Fibroblast of peridontal ligament (primary cell): ENCODE measurements at regions not wholly inside any gene's neighbourhood (a gene's known extent, or its start where the extent isn't known, plus 50 kb on each side); places are given as distances from the start of the nearest gene placed in this dataset.
"Not testable (repeated sequence)": the region's sequence is repeated elsewhere in the genome, so short reads cannot be mapped to it uniquely, and the experiment has no call there.

Experiments
- DNase-seq: peaks from one replicate; pipeline ENCODE4 v3.0.0-alpha.2; 2010; ENCODE audit errors: extremely low read depth

- DNase-seq: peak; percentile 14
Measured at GRCh38 chr12:8282181-8282580, 54.8 kb upstream of the FAM90A1 start.

GRCh38 chr12:8285681-8286080 lies 58.3 kb upstream of the FAM90A1 start:
- not testable (repeated sequence) for DNase-seq

GRCh38 chr12:8291764-8292163 lies 64.3 kb upstream of the FAM90A1 start:
- not testable (repeated sequence) for DNase-seq

GRCh38 chr12:8294662-8295061 lies 67.2 kb upstream of the FAM90A1 start:
- not testable (repeated sequence) for DNase-seq

- not testable (repeated sequence) for DNase-seq
Measured at GRCh38 chr12:8308611-8309010, 81.2 kb upstream of the FAM90A1 start.

- not testable (repeated sequence) for DNase-seq
Measured at GRCh38 chr12:8315997-8316396, 88.6 kb upstream of the FAM90A1 start.

GRCh38 chr12:8317675-8318074 lies 90.3 kb upstream of the FAM90A1 start:
- not testable (repeated sequence) for DNase-seq

GRCh38 chr12:8320251-8320730 lies 92.9 kb upstream of the FAM90A1 start:
- DNase-seq: not testable (repeated sequence)

GRCh38 chr12:8320791-8321370 lies 93.5 kb upstream of the FAM90A1 start:
- not testable (repeated sequence) for DNase-seq

- DNase-seq: not testable (repeated sequence)
Measured at GRCh38 chr12:8325145-8325839, 97.9 kb upstream of the FAM90A1 start.

GRCh38 chr12:8328835-8329234 lies 101.4 kb upstream of the FAM90A1 start:
- not testable (repeated sequence) for DNase-seq

GRCh38 chr12:8332373-8332772 lies 105.0 kb upstream of the FAM90A1 start:
- DNase-seq: not testable (repeated sequence)

- not testable (repeated sequence) for DNase-seq
Measured at GRCh38 chr12:8351073-8351472, 104.7 kb upstream of the CLEC6A start.

- DNase-seq: not testable (repeated sequence)
Measured at GRCh38 chr12:8354741-8355140, 101.0 kb upstream of the CLEC6A start.

- not testable (repeated sequence) for DNase-seq
Measured at GRCh38 chr12:8355531-8355930, 100.2 kb upstream of the CLEC6A start.

- peak; percentile 5 for DNase-seq
Measured at GRCh38 chr12:8373744-8374143, 82.0 kb upstream of the CLEC6A start.

- DNase-seq: not testable (repeated sequence)
Measured at GRCh38 chr12:8375122-8375521, 80.6 kb upstream of the CLEC6A start.

GRCh38 chr12:8377756-8378155 lies 78.0 kb upstream of the CLEC6A start:
- DNase-seq: not testable (repeated sequence)

GRCh38 chr12:8382556-8382955 lies 73.2 kb upstream of the CLEC6A start:
- DNase-seq: not testable (repeated sequence)

- not testable (repeated sequence) for DNase-seq
Measured at GRCh38 chr12:8384686-8385085, 71.1 kb upstream of the CLEC6A start.

- DNase-seq: not testable (repeated sequence)
Measured at GRCh38 chr12:8385431-8385830, 70.3 kb upstream of the CLEC6A start.

GRCh38 chr12:8386661-8387060 lies 69.1 kb upstream of the CLEC6A start:
- not testable (repeated sequence) for DNase-seq

GRCh38 chr12:8389296-8389695 lies 66.5 kb upstream of the CLEC6A start:
- not testable (repeated sequence) for DNase-seq
